ENCODE measurements at regions not wholly inside any gene's neighbourhood (a gene's known extent, or its start where the extent isn't known, plus 50 kb on each side); places are given as distances from the start of the nearest gene placed in this dataset.
"Not testable (repeated sequence)": the region's sequence is repeated elsewhere in the genome, so short reads cannot be mapped to it uniquely, and the experiment has no call there.

DNA sequence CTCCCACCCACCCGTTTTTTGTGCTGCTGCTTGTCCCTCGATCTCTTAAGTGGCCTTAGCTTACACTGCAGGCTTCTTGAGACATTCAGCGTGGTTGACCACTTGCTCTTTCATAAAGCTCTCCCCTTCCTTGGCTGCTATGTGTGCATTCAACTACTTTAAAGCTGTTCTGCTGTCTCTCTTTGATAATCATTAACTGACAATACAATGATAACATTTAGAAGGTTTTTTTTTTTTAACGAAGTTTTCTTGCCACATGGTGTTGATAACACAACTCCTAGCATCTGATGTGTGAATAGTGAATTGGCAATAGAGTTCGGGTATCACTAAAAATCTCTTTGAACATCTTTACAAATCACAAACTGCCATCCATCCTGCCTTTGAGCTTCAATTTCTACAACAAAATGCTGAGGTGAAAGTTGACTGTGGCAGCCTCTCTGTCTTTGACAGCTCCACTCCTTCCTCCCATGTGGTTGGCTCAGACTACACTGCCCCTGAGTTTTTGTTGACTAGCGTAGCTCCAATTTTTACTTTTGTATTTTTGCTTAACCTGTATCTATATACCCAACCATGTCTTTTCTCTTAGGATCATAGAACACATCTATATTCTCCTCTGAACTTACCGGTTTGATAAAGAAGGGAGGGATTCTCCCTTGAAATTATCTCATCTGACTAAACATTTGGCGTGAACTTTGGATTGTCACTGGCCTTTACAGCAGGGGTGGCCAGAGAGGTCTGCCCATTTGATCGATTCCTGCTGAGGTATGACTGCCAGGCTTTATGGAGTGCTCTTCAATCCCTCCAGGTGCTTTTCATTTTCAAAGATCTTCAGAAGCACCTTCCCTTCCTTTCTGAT is 409.4 kb upstream of the CD180 start:
- DNase-seq (ENCODE audit: low spot score): no peak
- in situ Hi-C loops (cut with HindIII; ENCODE audit: low sequenced_read_pairs): no loop called here

GRCh38 chr5:67591491-67591890 is 394.9 kb upstream of the CD180 start:
- in situ Hi-C loops (cut with HindIII; ENCODE audit: low sequenced_read_pairs): no loop called here
- no peak for DNase-seq (ENCODE audit: low spot score)

DNA sequence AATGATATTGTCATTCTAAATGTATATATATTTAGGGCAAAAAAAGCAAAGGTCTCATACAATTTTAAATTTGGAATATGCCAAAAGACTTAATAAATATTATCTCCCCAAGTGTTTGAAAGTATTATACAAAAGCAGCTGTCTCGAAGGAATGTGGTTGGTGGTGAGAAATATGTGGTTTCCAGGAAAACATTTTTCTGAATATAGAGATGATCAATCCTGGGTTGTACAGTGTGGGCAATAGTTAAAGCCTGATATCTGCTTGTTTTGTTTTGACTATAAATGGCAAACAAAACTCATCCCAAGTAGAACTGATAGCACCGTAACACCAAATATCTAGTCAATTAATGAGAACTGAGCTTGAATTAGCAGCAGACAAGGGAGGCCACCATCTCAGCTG is 391.8 kb upstream of the CD180 start:
- in situ Hi-C loops (cut with HindIII; ENCODE audit: low sequenced_read_pairs): no loop called here
- no peak for DNase-seq (ENCODE audit: low spot score)

DNA sequence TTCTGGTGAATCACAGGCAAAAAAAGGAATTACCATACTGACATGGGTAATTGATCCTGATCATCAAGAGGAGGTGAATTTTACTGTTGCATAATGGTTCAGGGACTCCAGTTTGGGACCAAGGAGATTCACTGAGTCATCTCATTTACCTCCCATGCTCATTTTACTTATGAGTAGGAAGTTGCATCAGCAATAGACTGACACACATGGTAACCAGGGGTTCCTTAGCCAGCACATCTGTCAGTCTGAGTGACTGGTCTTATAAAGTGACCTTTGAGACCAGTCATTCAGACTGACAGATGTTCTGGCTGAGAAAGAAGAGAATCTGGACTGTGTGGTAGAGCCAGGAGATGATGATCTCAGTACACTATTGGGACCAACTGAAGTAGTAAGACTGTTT is 384.6 kb upstream of the CD180 start:
- in situ Hi-C loops (cut with HindIII; ENCODE audit: low sequenced_read_pairs): no loop called here
- DNase-seq (ENCODE audit: low spot score): no peak

DNA sequence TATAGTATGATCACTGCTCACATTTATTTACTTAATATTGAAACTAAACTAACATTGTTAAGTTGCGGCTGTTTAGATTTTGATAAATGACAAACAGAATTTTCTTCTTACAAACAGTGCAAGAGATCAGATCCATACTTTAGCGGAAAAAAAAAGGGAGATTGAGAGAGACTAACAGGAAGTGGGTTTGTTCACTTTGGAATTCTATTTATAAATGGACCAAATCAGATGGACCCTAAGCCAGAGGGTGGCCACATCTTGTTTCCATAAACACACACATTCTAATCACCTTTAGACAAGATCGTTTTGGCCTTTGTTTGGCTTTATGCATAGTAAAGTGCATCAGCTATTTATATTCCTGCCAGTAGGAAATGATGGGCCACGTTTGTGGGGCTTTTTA is 381.4 kb upstream of the CD180 start:
- DNase-seq (ENCODE audit: low spot score): no peak
- in situ Hi-C loops (cut with HindIII; ENCODE audit: low sequenced_read_pairs): no loop called here

DNA sequence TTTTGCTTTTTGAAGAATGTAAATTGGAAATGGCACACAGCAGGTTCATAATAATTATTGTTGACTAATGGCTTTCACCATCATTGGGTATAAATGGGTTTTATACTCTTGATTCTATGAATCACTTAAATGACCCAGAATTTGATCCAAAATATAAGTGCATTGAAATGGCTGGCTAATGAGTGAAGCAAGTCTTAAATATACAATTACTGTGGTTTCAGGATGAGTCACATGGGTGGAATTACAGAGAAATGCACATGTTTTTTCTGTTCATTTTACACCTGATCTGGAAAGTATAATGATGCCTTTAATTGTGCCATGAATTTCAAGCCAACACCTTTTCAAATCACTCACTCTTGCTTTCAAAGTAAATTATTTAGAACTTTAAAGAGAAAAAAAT is 380.8 kb upstream of the CD180 start:
- in situ Hi-C loops (cut with HindIII; ENCODE audit: low sequenced_read_pairs): no loop called here

GRCh38 chr5:67576112-67576511 is 379.5 kb upstream of the CD180 start:
- in situ Hi-C loops (cut with HindIII; ENCODE audit: low sequenced_read_pairs): no loop called here

More for the DNA sequence above, 380.8 kb upstream of the CD180 start:
- DNase-seq (ENCODE audit: low spot score): no peak

GRCh38 chr5:67575087-67575486 is 378.5 kb upstream of the CD180 start:
- in situ Hi-C loops (cut with HindIII; ENCODE audit: low sequenced_read_pairs): no loop called here
- no peak for DNase-seq (ENCODE audit: low spot score)

More at GRCh38 chr5:67576112-67576511, 379.5 kb upstream of the CD180 start:
- no peak for DNase-seq (ENCODE audit: low spot score)

DNA sequence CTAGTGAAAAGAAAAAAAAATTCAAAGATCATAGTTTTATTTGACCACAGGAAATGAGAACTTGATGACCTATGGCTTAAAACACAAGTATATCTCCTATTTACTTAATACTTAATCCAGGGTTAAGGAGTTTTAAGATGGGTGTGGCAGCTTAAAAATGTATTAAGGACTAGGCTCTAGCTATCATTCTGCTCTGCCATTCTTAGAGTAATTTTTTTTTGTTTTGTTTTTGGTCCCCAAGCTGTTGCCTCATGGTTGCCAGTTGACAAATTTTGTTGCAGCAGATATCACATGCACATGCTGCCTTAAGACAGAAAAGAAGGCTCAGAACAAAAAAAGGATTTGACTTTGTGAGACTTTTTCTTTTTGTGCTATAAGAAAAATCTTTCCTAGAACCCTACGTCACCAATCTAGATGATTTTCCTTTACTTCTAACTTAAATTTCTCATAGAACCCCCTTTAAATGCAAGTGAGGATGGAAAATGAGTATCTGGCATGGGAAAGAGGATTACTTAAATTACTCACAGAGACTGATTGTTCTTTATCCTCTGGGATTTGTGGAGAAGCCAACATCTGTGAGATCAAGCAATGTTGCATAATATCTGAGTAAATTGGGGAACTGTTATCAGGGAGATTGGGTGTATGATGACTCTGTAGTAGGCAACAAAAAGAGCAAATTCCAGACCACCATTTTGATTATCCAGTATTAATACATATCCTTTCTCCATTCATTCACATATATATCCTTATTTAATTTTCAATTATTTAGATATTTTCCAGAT is 364.7 kb upstream of the CD180 start:
- DNase-seq (ENCODE audit: low spot score): no peak
- in situ Hi-C loops (cut with HindIII; ENCODE audit: low sequenced_read_pairs): no loop called here

- in situ Hi-C loops (cut with HindIII; ENCODE audit: low sequenced_read_pairs): no loop called here
- DNase-seq (ENCODE audit: low spot score): peak; percentile 13
Measured at GRCh38 chr5:67552773-67553172, 356.2 kb upstream of the CD180 start.

DNA sequence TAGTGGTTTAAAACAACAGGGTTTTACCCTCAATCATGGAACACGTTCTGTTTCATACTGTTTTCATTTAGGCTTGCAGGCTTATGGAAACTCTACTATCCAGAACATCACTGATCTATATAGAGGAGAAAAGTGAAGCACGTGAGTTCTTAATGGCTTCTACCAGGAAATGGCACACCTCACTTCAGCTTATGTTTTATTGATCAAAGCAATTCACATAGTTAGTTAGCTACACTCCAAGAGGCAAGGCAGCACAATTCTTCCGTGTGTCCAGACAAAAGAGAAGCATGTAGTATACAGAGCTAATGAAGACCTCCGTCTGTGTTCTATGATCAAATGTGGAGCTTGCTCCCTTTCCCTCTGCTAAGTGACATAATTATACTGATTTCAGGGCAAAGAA is 353.3 kb upstream of the CD180 start:
- DNase-seq (ENCODE audit: low spot score): no peak
- in situ Hi-C loops (cut with HindIII; ENCODE audit: low sequenced_read_pairs): no loop called here

DNA sequence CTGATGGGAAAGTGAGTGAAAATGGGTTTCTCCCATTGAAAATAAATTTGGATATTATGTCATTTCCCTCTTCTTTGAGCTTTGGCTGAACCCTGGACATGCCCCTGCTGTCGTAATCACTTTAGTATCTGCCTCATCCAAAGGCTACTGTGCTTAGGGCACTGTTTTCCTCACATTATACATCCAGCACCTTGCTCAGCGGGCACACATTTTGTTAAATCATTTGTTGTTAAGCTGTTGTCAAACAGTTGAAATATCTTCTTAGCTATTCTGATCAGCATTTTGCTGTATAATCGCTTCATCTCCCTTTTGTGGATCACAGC is 352.7 kb upstream of the CD180 start:
- DNase-seq (ENCODE audit: low spot score): no peak
- in situ Hi-C loops (cut with HindIII; ENCODE audit: low sequenced_read_pairs): no loop called here

DNA sequence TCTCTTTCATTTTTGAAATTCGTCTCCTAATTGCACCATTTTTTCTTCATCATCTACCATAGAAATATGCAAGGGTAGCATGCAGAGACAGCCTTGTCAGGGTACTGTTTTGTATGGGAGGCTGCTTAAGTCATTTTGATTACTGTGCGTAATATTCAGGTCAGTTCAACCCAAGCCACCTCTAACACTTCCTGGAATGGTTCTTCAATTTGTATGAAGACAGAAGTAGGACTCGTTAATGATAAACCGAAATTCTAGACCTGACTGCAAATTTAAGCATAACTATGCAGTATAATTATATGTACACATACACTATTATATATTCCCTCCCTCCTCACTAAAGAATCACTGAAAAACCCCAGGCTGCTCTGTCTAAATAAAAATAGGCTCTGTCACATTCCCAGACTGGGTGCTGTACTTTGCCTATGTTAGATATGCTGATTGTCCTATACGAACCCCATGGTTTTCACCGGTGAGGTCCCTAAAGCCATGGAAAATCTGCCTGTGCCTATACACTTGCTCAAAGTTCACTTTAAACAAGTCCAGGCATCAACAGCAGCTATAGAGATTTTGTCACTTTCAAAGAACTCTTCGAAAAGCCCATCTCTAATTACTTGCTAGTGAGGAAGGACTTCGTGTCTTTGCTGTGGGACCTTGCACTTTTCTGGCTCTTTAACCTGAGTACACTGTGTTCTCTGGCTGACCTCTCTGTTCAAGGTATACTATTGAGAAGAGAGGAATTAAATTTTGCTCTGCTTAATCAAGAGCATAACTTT is 352.1 kb upstream of the CD180 start:
- no peak for DNase-seq (ENCODE audit: low spot score)
- in situ Hi-C loops (cut with HindIII; ENCODE audit: low sequenced_read_pairs): no loop called here

- no peak for DNase-seq (ENCODE audit: low spot score)
- in situ Hi-C loops (cut with HindIII; ENCODE audit: low sequenced_read_pairs): no loop called here
Measured at GRCh38 chr5:67547682-67548081, 351.1 kb upstream of the CD180 start.

DNA sequence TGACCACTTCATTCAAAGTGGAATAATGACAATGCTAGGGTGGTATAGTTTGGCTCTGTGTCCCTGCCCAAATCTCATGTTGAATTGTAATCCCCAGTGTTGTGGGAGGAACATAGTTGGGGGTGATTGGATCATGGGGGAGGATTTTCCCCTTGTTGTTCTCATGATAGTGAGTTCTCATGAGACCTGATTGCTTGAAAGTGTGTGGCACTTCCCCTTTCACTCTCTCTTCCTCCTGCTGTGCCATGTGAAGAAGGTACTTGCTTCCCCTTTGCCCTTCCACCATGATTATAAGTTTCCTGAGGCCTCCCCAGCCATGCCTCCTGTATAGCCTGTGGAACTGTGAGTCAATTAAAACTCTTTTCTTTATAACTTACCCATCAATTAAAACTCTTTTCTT is 348.3 kb upstream of the CD180 start:
- in situ Hi-C loops (cut with HindIII; ENCODE audit: low sequenced_read_pairs); DNase-seq (ENCODE audit: low spot score): not testable (repeated sequence)

DNA sequence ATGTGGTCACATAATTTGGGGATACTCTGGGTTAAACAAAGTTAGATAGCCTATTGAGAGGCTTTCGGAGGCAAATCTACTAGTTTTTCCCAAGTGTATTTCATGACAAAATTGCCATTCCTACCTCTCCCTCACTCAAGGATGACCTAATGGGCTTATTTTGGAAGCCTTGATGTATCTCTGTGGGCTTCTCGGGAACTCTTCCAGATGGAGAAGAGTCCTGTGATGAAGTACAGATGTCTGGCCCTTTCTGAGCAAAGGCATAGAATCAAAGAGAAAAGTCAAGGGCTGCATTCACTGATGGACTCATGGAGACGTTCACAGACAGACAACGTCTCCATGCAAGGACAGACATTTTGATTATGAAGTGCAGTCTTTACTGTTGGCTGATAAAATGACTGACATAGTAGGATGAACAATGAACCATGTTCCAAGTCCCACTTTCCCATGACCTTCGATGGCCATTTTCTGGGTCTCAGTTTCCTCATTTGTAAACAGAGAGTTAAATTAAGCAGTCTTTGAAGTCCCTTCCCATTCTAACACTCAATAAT is 347.2 kb upstream of the CD180 start:
- in situ Hi-C loops (cut with HindIII; ENCODE audit: low sequenced_read_pairs): no loop called here
- peak; percentile 37 for DNase-seq (ENCODE audit: low spot score)

DNA sequence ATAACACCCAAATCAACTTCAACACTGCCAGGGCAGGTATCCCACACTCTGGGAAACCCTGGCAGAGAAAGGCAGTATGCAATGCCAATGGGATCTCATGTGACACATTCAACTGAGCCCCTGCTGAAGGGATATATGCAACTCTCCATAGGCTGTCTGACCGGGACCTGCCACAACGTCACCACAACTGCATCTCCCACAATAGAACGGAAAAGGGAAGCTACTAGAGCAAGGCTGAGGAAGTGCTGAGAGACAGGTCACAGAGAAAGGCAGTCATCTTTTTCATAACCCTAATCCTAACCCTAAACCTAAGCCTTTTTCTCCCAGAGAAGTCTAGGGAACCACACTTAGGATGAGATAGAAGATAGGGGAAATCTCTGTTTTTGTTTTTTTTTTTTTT is 345.9 kb upstream of the CD180 start:
- in situ Hi-C loops (cut with HindIII; ENCODE audit: low sequenced_read_pairs): no loop called here
- DNase-seq (ENCODE audit: low spot score): no peak

GRCh38 chr5:67541875-67542274 is 345.3 kb upstream of the CD180 start:
- DNase-seq (ENCODE audit: low spot score): no peak
- in situ Hi-C loops (cut with HindIII; ENCODE audit: low sequenced_read_pairs): no loop called here

DNA sequence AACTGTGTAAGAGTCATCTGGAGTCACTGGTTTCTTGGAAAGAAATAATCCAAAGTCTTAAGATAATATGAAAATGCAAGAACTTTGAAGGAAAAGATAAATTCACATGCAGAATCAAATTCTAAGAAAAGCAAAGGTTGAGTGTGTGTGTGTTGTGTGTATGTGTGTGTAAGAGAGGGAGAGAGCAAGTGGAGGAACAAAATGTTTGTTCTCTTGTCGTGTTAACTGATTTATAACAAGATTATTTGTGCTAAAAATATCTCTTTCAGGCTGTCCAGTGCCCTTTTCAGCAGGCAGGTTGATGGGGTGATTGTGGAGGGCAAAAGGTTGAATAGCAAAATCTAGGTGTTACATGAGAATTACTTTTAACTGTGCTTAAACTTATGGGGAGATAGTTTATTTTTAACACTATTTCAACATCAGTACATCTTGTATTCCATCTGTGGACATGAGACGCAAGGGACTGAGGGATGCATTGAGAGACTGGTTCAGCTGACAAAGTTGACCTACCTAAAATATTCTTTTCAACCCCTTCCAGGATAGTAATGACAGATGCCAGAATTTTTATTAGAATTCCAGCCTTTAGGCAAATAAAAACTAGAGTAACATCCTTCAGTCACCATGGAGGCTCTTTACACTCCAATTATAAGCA is 342.4 kb upstream of the CD180 start:
- in situ Hi-C loops (cut with HindIII; ENCODE audit: low sequenced_read_pairs): no loop called here
- no peak for DNase-seq (ENCODE audit: low spot score)
